ENCODE measurements at regions not wholly inside any gene's neighbourhood (a gene's known extent, or its start where the extent isn't known, plus 50 kb on each side); places are given as distances from the start of the nearest gene placed in this dataset.

DNA sequence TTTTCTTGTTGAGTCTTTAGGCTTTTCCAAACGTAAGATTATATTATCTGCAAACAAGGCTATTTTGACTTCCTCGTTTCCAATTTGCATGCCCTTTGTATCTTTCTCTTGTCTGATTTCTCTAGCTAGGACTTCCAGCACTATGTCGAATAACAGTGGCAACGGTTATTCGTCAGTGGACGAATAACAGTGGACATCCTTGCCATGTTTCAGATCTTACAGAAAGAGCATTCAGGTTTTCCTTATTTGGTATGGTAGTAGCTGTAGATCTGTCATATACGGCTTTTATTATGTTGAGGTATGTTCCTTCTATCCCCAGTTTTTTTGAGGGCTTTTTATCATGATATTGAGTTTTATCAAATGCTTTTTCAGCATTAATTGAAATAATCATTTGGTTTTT lies 634.6 kb upstream of the ADGRL3 start:
- no peak for TF ChIP-seq EZH2phosphoT487 (IDR thresholded peaks at IDR 0.05; ENCODE audit: borderline replicate concordance)
- TF ChIP-seq, protein P1, sequence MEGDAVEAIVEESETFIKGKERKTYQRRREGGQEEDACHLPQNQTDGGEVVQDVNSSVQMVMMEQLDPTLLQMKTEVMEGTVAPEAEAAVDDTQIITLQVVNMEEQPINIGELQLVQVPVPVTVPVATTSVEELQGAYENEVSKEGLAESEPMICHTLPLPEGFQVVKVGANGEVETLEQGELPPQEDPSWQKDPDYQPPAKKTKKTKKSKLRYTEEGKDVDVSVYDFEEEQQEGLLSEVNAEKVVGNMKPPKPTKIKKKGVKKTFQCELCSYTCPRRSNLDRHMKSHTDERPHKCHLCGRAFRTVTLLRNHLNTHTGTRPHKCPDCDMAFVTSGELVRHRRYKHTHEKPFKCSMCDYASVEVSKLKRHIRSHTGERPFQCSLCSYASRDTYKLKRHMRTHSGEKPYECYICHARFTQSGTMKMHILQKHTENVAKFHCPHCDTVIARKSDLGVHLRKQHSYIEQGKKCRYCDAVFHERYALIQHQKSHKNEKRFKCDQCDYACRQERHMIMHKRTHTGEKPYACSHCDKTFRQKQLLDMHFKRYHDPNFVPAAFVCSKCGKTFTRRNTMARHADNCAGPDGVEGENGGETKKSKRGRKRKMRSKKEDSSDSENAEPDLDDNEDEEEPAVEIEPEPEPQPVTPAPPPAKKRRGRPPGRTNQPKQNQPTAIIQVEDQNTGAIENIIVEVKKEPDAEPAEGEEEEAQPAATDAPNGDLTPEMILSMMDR (conservative IDR thresholded peaks at IDR 0.05; ENCODE audit: low read length): no peak
